ENCODE measurements at regions not wholly inside any gene's neighbourhood (a gene's known extent, or its start where the extent isn't known, plus 50 kb on each side); places are given as distances from the start of the nearest gene placed in this dataset.

DNA sequence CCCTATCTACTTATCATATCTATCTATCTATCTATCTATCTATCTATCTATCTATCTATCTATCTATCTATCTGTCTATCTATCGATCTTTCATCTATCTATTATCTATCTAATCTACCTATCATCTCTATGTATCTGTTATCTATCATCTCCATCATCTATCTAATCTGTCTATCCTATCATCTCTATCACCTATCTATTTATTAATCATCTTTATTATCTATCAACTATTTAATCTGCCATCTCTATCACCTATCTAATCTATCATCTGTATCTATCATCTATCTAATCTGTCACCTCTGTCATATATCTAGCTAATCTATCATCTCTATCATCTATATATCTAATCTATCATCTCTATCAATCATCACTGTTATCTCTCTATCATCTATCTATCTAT is 736.3 kb downstream of the TYW1 start (continued):
- TF ChIP-seq CREB1 (CRISPR knock-in tag; IDR thresholded peaks at IDR 0.05; ENCODE audit: low read depth) = no peak
- no peak for TF ChIP-seq STAT1 (IDR thresholded peaks at IDR 0.05; ENCODE audit: unreplicated experiment)
- no peak for TF ChIP-seq ZNF114 (CRISPR knock-in tag; IDR thresholded peaks at IDR 0.05)

GRCh38 chr7:67738145-67738544 is 741.5 kb downstream of the TYW1 start:
- Histone ChIP-seq H3K4me3 (no peak overlapping the region), H3K4me2 (no peak overlapping the region), H4K20me1 (replicated peaks; ENCODE audit: insufficient read depth) (no peaks in the 10 kb centered on the region), H3K36me3 (ENCODE audit: insufficient read depth) (no peaks in the 10 kb centered on the region), H3K9me2 (ENCODE audit: insufficient read depth) (no peaks in the 10 kb centered on the region), H3K27ac (ENCODE audit: low read depth) (no peak overlapping the region), H3F3A (replicated peaks; ENCODE audit: low read depth) (no peaks in the 10 kb centered on the region), H3K79me2 (replicated peaks; ENCODE audit: insufficient read depth) (no peaks in the 10 kb centered on the region), H3K4me1 (ENCODE audit: insufficient read depth) (no peaks in the 10 kb centered on the region), H3K27me3 (ENCODE audit: insufficient read depth) (no peaks in the 10 kb centered on the region), H2AFZ (no peak overlapping the region)
- Mint-ChIP-seq H3K27me3 (ENCODE audit: insufficient read depth, low read depth, poor library complexity) (peaks cover 8% of the 10 kb centered on the region), H3K9me3 (peaks cover 99% of the 10 kb centered on the region), H3K4me3 (no peak overlapping the region), H3K27ac (no peak overlapping the region), H3K36me3 (ENCODE audit: low read depth) (peaks cover 41% of the 10 kb centered on the region), H3K4me1 (no peaks in the 10 kb centered on the region)
- TF ChIP-seq EZH2 (IDR thresholded peaks at IDR 0.05; ENCODE audit: low read depth, unreplicated experiment) = no peak
- no peak for TF ChIP-seq ZNF462 (CRISPR knock-in tag; IDR thresholded peaks at IDR 0.05)
- ATAC-seq = no peak
- no peak for DNase-seq (ENCODE audit: low spot score)

- Mint-ChIP-seq H3K9me3 (peaks cover 99% of the 10 kb centered on the region), H3K36me3 (ENCODE audit: low read depth) (peaks cover 37% of the 10 kb centered on the region), H3K4me1 (no peaks in the 10 kb centered on the region), H3K27me3 (ENCODE audit: insufficient read depth, low read depth, poor library complexity) (peaks cover 6% of the 10 kb centered on the region), H3K4me3 (no peak overlapping the region), H3K27ac (no peak overlapping the region)
- no peak overlapping the region for H3K4me2 ChIP-seq
- ATAC-seq (no peak), DNase-seq (ENCODE audit: low spot score) (no peak)
- H2AFZ ChIP-seq = no peak overlapping the region
- no peaks in the 10 kb centered on the region for H3K36me3 ChIP-seq (ENCODE audit: insufficient read depth)
- no peak overlapping the region for H3K4me3 ChIP-seq
- no peaks in the 10 kb centered on the region for H3K9me2 ChIP-seq (ENCODE audit: insufficient read depth)
- no peaks in the 10 kb centered on the region for H3K79me2 ChIP-seq (replicated peaks; ENCODE audit: insufficient read depth)
- H3K4me1 ChIP-seq (ENCODE audit: insufficient read depth) = no peaks in the 10 kb centered on the region
- no peaks in the 10 kb centered on the region for H3F3A ChIP-seq (replicated peaks; ENCODE audit: low read depth)
- H3K27me3 ChIP-seq (ENCODE audit: insufficient read depth) = no peaks in the 10 kb centered on the region
- H3K27ac ChIP-seq (ENCODE audit: low read depth) = no peak overlapping the region
- no peaks in the 10 kb centered on the region for H4K20me1 ChIP-seq (replicated peaks; ENCODE audit: insufficient read depth)
- TF ChIP-seq REST (IDR thresholded peaks at IDR 0.05; ENCODE audit: unreplicated experiment) (no peak), EZH2 (IDR thresholded peaks at IDR 0.05; ENCODE audit: low read depth, unreplicated experiment) (no peak), CTCF (conservative IDR thresholded peaks at IDR 0.05; ENCODE audit: low read depth in 2 of 2) (no peak), ZNF331 (CRISPR knock-in tag; IDR thresholded peaks at IDR 0.05; ENCODE audit: low read depth) (no peak), ZNF114 (CRISPR knock-in tag; IDR thresholded peaks at IDR 0.05) (no peak), EZH2phosphoT487 (IDR thresholded peaks at IDR 0.05; ENCODE audit: unreplicated experiment) (no peak), JUNB (IDR thresholded peaks at IDR 0.05; ENCODE audit: unreplicated experiment) (no peak)
Observed at GRCh38 chr7:67738958-67739357, 742.3 kb downstream of the TYW1 start.
